Fibroblast of lung (primary cell): ENCODE measurements at regions not wholly inside any gene's neighbourhood (a gene's known extent, or its start where the extent isn't known, plus 50 kb on each side); places are given as distances from the start of the nearest gene placed in this dataset.

Experiments used
- DNase-seq, 2 donors: peaks; one replicate each; pipeline versions ENCODE4 v3.0.0 to v3.0.0-alpha.2; 2010; ENCODE audit warnings: low read depth in 2 of 2
- H2AFZ ChIP-seq: 2 replicates; pipeline ENCODE4 v1.5.1; 2012; ENCODE audit warnings: low read length, control low read depth, inconsistent platforms
- H3K27ac ChIP-seq: 2 replicates; pipeline ENCODE4 v1.5.1; 2011; ENCODE audit warnings: low read length, control low read depth; ENCODE audit not compliant: insufficient read depth
- H3K27me3 ChIP-seq: 2 replicates; pipeline ENCODE4 v1.5.1; 2011; ENCODE audit warnings: mild to moderate bottlenecking, low read length; ENCODE audit not compliant: control insufficient read depth, insufficient read depth
- H3K36me3 ChIP-seq: 2 replicates; pipeline ENCODE4 v1.5.1; 2011; ENCODE audit warnings: low read length; ENCODE audit not compliant: control insufficient read depth, insufficient read depth
- H3K4me1 ChIP-seq: 2 replicates; pipeline ENCODE4 v1.5.1; 2011; ENCODE audit warnings: low read length; ENCODE audit not compliant: control insufficient read depth, insufficient read depth; ENCODE audit errors: extremely low read depth
- H3K4me2 ChIP-seq: 2 replicates; pipeline ENCODE4 v1.5.1; 2011; ENCODE audit warnings: low read length, control low read depth; ENCODE audit not compliant: insufficient read depth; ENCODE audit errors: extremely low read depth
- H3K4me3 ChIP-seq, 4 experiments: fragments of 200-600 bp in 1 of 4; sonication (generic) in 1 of 4; replicated peaks in 1 of 4; 2 replicates each; pipeline ENCODE4 v1.5.1; 2011 to 2016; ENCODE audit warnings: low read length in 4 of 4, low read depth in 3 of 4, mild to moderate bottlenecking in 3 of 4, control low read depth in 2 of 4, inconsistent platforms in 1 of 4, mixed read lengths in 1 of 4; ENCODE audit not compliant: insufficient read depth in 1 of 4; ENCODE audit errors: control extremely low read depth in 1 of 4
- H3K79me2 ChIP-seq: 2 replicates; pipeline ENCODE4 v1.5.1; 2012; ENCODE audit warnings: mild to moderate bottlenecking, low read length, inconsistent platforms; ENCODE audit not compliant: control insufficient read depth, insufficient read depth
- H3K9ac ChIP-seq: 2 replicates; pipeline ENCODE4 v1.5.1; 2011; ENCODE audit warnings: mild to moderate bottlenecking, low read length, control low read depth; ENCODE audit not compliant: insufficient read depth
- H3K9me3 ChIP-seq: 2 replicates; pipeline ENCODE4 v1.5.1; 2012; ENCODE audit warnings: low read depth, low read length; ENCODE audit not compliant: control insufficient read depth, insufficient read depth
- H4K20me1 ChIP-seq: 2 replicates; pipeline ENCODE4 v1.5.1; 2011; ENCODE audit warnings: low read length; ENCODE audit not compliant: control insufficient read depth, insufficient read depth; ENCODE audit errors: extremely low read depth
- CTCF ChIP-seq, 2 donors: IDR thresholded peaks in 1 of 2; conservative IDR thresholded peaks in 1 of 2; 1 replicate in 1 of 2; 2 replicates in 1 of 2; pipeline ENCODE4 v1.5.1; 2011 to 2012; ENCODE audit warnings: low read length in 2 of 2, control low read depth in 1 of 2, inconsistent platforms in 1 of 2, low read depth in 1 of 2, mild to moderate bottlenecking in 1 of 2
- EZH2 ChIP-seq: IDR thresholded peaks from 2 replicates; pipeline ENCODE4 v1.5.1; 2012; ENCODE audit warnings: low read length, control low read depth, mild to moderate bottlenecking; ENCODE audit errors: missing control alignments

GRCh38 chr7:41612386-41612785 lies 90.5 kb downstream of the INHBA start:
- Histone ChIP-seq H2AFZ (no peak overlapping the region), H3K4me2 (no peak overlapping the region), H3K9ac (no peak overlapping the region), H4K20me1 (no peaks in the 10 kb centered on the region), H3K9me3 (no peaks in the 10 kb centered on the region), H3K36me3 (no peaks in the 10 kb centered on the region), H3K4me3 (no peak overlapping the region), H3K4me1 (no peaks in the 10 kb centered on the region), H3K79me2 (no peaks in the 10 kb centered on the region), H3K27ac (no peak overlapping the region), H3K27me3 (no peaks in the 10 kb centered on the region)
- no peak for TF ChIP-seq EZH2
- no peak for TF ChIP-seq CTCF (conservative IDR thresholded peaks at IDR 0.05 in 1 of 2, IDR thresholded peaks at IDR 0.05 in 1 of 2; ENCODE audit: low read depth in 1 of 2, low read length in 2 of 2)
- DNase-seq, result no peak

GRCh38 chr7:41608447-41608846 lies 94.4 kb downstream of the INHBA start:
- Histone ChIP-seq H3K79me2 (no peaks in the 10 kb centered on the region), H3K4me2 (no peak overlapping the region), H2AFZ (no peak overlapping the region), H3K9me3 (no peaks in the 10 kb centered on the region), H3K4me1 (no peaks in the 10 kb centered on the region), H3K9ac (no peak overlapping the region), H3K27me3 (no peaks in the 10 kb centered on the region), H4K20me1 (no peaks in the 10 kb centered on the region), H3K36me3 (no peaks in the 10 kb centered on the region), H3K4me3 (no peak overlapping the region), H3K27ac (no peak overlapping the region)
- TF ChIP-seq EZH2, result no peak
- no peak for TF ChIP-seq CTCF (conservative IDR thresholded peaks at IDR 0.05 in 1 of 2, IDR thresholded peaks at IDR 0.05 in 1 of 2; ENCODE audit: low read depth in 1 of 2, low read length in 2 of 2)
- no peak for DNase-seq

- Histone ChIP-seq H2AFZ (no peak overlapping the region), H3K4me2 (no peak overlapping the region), H3K27ac (no peak overlapping the region), H4K20me1 (no peaks in the 10 kb centered on the region), H3K27me3 (no peaks in the 10 kb centered on the region), H3K79me2 (no peaks in the 10 kb centered on the region), H3K36me3 (no peaks in the 10 kb centered on the region), H3K9ac (no peak overlapping the region), H3K4me3 (no peak overlapping the region), H3K4me1 (no peaks in the 10 kb centered on the region), H3K9me3 (no peaks in the 10 kb centered on the region)
- DNase-seq, result no peak
- TF ChIP-seq CTCF (conservative IDR thresholded peaks at IDR 0.05 in 1 of 2, IDR thresholded peaks at IDR 0.05 in 1 of 2; ENCODE audit: low read depth in 1 of 2, low read length in 2 of 2) (no peak), EZH2 (no peak)
Measured at GRCh38 chr7:41603985-41604384, 98.9 kb downstream of the INHBA start.
